ENCODE measurements at regions not wholly inside any gene's neighbourhood (a gene's known extent, or its start where the extent isn't known, plus 50 kb on each side); places are given as distances from the start of the nearest gene placed in this dataset.

DNA sequence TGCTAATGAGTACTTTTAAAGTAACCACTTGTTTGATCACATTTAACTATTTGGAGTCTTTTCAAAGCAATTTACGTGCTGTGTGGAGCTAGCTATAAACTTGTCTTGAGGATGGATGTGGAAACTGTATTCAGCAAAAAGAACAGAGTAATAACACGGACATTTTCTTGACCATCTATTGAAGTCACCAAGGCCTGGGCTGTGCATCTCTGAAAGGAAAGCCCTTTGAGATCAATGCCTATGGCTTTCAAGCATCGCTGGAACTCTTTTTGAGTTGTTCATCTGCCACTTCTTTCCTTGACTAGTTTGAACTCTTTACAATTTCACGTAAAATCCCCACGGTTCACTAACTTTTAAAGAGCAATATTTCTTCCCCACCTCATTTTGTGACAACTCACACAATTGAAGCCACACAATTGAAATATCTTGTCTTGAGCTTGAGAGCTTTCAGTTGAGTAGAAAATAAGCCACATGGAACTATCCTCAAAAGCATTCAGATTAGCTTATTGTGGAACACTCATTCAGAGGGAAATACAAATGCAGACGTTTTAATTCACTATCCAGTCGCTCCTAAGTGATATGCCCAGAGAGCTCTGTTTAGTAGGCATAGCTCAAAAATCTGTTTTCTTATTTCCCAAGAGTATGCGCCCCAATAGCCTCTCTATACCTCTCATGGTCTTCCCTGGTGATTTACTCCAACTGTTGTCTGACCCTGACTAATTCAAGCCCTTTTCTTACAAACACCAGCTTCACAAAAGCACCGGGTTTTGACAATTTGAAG, 134.9 kb upstream of the SLITRK2 start:
- Mint-ChIP-seq H3K36me3 (no peaks in the 10 kb centered on the region), H3K27me3 (no peaks in the 10 kb centered on the region), H3K27ac (no peak overlapping the region), H3K4me3 (no peak overlapping the region), H3K9me3 (no peaks in the 10 kb centered on the region), H3K4me1 (ENCODE audit: unreplicated experiment) (no peaks in the 10 kb centered on the region)
- TF ChIP-seq, protein P1, sequence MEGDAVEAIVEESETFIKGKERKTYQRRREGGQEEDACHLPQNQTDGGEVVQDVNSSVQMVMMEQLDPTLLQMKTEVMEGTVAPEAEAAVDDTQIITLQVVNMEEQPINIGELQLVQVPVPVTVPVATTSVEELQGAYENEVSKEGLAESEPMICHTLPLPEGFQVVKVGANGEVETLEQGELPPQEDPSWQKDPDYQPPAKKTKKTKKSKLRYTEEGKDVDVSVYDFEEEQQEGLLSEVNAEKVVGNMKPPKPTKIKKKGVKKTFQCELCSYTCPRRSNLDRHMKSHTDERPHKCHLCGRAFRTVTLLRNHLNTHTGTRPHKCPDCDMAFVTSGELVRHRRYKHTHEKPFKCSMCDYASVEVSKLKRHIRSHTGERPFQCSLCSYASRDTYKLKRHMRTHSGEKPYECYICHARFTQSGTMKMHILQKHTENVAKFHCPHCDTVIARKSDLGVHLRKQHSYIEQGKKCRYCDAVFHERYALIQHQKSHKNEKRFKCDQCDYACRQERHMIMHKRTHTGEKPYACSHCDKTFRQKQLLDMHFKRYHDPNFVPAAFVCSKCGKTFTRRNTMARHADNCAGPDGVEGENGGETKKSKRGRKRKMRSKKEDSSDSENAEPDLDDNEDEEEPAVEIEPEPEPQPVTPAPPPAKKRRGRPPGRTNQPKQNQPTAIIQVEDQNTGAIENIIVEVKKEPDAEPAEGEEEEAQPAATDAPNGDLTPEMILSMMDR (conservative IDR thresholded peaks at IDR 0.05), result no peak
- no peak for DNase-seq (ENCODE audit: extremely low spot score, unreplicated experiment)

DNA sequence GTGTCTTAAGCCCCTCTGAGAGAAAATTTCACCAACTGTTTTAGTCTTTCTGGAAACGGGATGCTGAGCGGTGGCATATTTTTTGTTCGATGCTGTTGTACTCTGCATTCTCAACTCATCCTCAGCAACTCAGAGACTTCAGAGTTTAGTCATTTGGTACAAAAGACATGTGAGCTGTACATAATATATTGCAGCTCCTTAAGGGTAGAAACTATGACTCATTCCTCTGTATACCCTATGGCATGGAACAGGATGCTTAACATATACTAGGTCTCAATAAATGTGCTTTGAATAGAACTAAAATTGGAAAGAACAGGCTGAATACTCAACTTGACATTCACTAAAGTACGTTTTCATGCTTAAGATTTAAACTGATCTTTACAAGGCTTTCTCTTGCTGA, 130.5 kb upstream of the SLITRK2 start:
- no peaks in the 10 kb centered on the region for H3K27me3 Mint-ChIP-seq
- H3K4me1 Mint-ChIP-seq (ENCODE audit: unreplicated experiment), result no peaks in the 10 kb centered on the region
- no peak overlapping the region for H3K4me3 Mint-ChIP-seq

DNA sequence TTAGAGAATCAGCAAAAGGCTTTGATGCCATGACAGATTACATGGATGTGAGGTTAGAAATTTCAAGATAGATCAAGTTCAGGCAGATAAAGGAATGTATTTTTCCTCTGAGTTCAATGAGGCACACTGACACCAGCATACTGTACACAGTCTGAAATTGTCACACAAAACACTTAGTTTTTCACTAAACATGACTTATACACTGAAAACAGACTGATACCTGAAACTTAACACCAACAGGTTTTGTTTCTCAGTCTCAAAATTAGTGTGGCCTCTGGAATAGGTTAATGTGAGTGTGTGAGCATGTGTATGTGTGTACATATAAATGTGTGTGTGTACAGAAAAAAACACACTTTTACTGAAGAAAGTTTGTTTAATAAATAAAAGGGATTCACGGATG, 129.9 kb upstream of the SLITRK2 start:
- TF ChIP-seq, protein P1 (conservative IDR thresholded peaks at IDR 0.05), result no peak
- Mint-ChIP-seq H3K9me3 (no peaks in the 10 kb centered on the region), H3K27ac (no peak overlapping the region), H3K27me3 (no peaks in the 10 kb centered on the region), H3K36me3 (no peaks in the 10 kb centered on the region), H3K4me3 (no peak overlapping the region), H3K4me1 (ENCODE audit: unreplicated experiment) (no peaks in the 10 kb centered on the region)
- no peak for DNase-seq (ENCODE audit: extremely low spot score, unreplicated experiment)

More for the DNA sequence above, 130.5 kb upstream of the SLITRK2 start:
- no peaks in the 10 kb centered on the region for H3K9me3 Mint-ChIP-seq
- no peak for DNase-seq (ENCODE audit: extremely low spot score, unreplicated experiment)
- no peak overlapping the region for H3K27ac Mint-ChIP-seq
- H3K36me3 Mint-ChIP-seq, result no peaks in the 10 kb centered on the region
- TF ChIP-seq, protein P1 (conservative IDR thresholded peaks at IDR 0.05), result no peak

DNA sequence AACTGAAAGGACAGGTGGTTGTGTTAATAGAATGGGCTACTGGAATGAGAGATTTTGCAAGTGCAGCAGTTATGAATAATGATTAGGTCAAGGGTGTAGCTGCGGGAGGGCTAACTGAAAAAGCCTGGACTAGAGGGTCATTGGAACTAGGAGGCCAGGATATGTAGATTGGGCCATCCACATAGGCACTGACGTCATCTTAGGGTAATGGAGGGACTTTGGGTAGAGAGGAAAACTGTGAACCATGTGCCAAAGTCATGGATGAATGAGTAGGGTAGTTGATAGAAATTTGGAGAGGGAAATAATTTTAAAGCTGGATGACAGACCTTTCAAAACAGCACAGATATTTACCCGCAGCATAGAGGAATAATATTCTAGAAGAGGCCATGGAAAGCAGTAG, 123.6 kb upstream of the SLITRK2 start:
- no peak for DNase-seq (ENCODE audit: extremely low spot score, unreplicated experiment)
- TF ChIP-seq, protein P1 (conservative IDR thresholded peaks at IDR 0.05), result no peak
- H3K4me1 Mint-ChIP-seq (ENCODE audit: unreplicated experiment), result no peaks in the 10 kb centered on the region
- no peaks in the 10 kb centered on the region for H3K9me3 Mint-ChIP-seq
- no peak overlapping the region for H3K4me3 Mint-ChIP-seq
- no peak overlapping the region for H3K27ac Mint-ChIP-seq
- H3K27me3 Mint-ChIP-seq, result no peaks in the 10 kb centered on the region
- H3K36me3 Mint-ChIP-seq, result no peaks in the 10 kb centered on the region

DNA sequence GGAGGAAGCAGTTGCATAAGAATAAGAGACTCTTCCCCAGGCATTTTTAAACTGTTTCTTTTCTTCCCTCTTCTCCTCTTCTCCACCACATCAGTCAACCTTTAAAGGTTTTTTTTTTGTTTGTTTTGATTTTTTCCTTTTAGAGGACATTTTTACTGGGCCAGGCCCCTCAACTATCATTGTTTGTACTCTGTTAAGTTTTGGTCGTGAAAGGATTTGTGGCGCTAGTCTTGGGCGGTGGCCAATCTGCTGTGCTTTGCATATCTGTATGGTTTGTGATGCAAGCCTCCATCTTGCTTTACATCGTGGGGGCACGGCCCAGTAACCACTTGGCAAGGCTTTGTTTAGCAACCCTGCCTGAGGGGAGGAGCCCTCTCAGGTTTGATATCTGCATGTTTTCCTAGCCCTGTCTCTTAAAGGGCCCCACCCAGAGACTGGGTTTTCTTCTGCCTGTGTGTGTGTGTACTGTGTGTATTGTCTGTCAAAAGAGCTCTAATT, 101.9 kb upstream of the SLITRK2 start:
- no peak overlapping the region for H3K4me3 Mint-ChIP-seq
- H3K27me3 Mint-ChIP-seq, result no peaks in the 10 kb centered on the region
- H3K27ac Mint-ChIP-seq, result no peak overlapping the region
- H3K36me3 Mint-ChIP-seq, result no peaks in the 10 kb centered on the region
- no peak for DNase-seq (ENCODE audit: extremely low spot score, unreplicated experiment)
- no peaks in the 10 kb centered on the region for H3K4me1 Mint-ChIP-seq (ENCODE audit: unreplicated experiment)
- H3K9me3 Mint-ChIP-seq, result no peaks in the 10 kb centered on the region
- TF ChIP-seq, protein P1 (conservative IDR thresholded peaks at IDR 0.05), result no peak

Measured in type B pancreatic cell (in vitro differentiated cells).